Panc1 (cell line): ENCODE measurements at regions not wholly inside any gene's neighbourhood (a gene's known extent, or its start where the extent isn't known, plus 50 kb on each side); places are given as distances from the start of the nearest gene placed in this dataset.

Experiments
- ATAC-seq: fragments of 200-7000 bp; cut with Tn5 transposase; 2 replicates; pipeline ENCODE4 v1.9.1; 2020; ENCODE audit warnings: mild to moderate bottlenecking, moderate library complexity
- BruUV-seq: library from RNA; stranded (reverse); fragments of 400-500 nt; replicated peaks from 2 replicates; lab custom pipeline; 2021; lab: Mats Ljungman, UMichigan
- CTCF ChIA-PET: fragments of 300-600 bp; sonication (Branson Sonifier 250); formaldehyde crosslinking; loops from one replicate; lab custom pipeline; 2022; ENCODE audit warnings: antibody characterized with exemption; lab: Charles Lee
- POLR2A ChIA-PET: fragments of 300-600 bp; sonication (Branson Sonifier 250); formaldehyde crosslinking; loops from one replicate; lab custom pipeline; 2022; ENCODE audit warnings: antibody characterized with exemption; lab: Charles Lee
- DNase-seq: peaks from one replicate; pipeline ENCODE4 v3.0.0-alpha.2; 2010; ENCODE audit warnings: low read depth, low spot score
- H3K27ac ChIP-seq: 2 replicates; pipeline ENCODE4 v1.5.1; 2011; ENCODE audit warnings: mild to moderate bottlenecking, low read length, inconsistent platforms
- H3K27me3 ChIP-seq: fragments of 200-500 bp; sonication (Bioruptor generic); 2 replicates; pipeline ENCODE4 v1.6.0; 2014; ENCODE audit warnings: low read length, inconsistent platforms; ENCODE audit not compliant: control insufficient read depth, insufficient read depth
- H3K36me3 ChIP-seq: fragments of 200-500 bp; sonication (Bioruptor generic); 2 replicates; pipeline ENCODE4 v1.5.1; 2014; ENCODE audit warnings: inconsistent platforms, mild to moderate bottlenecking, low read length, moderate library complexity; ENCODE audit not compliant: control insufficient read depth, insufficient read depth
- H3K4me1 ChIP-seq: 2 replicates; pipeline ENCODE4 v1.5.1; 2011; ENCODE audit warnings: inconsistent platforms, mild to moderate bottlenecking, low read length, moderate library complexity; ENCODE audit not compliant: control insufficient read depth, insufficient read depth
- H3K4me3 ChIP-seq, 2 experiments: 2 replicates each; pipeline ENCODE4 v1.5.1; 2011 to 2012; ENCODE audit warnings: low read depth in 2 of 2, low read length in 2 of 2, mild to moderate bottlenecking in 2 of 2, inconsistent platforms in 1 of 2, moderate library complexity in 1 of 2
- H3K9me3 ChIP-seq: fragments of 200-500 bp; sonication (Bioruptor generic); 2 replicates; pipeline ENCODE4 v1.5.1; 2014; ENCODE audit warnings: low read depth, mild to moderate bottlenecking, inconsistent platforms, low read length, moderate library complexity; ENCODE audit not compliant: control insufficient read depth, insufficient read depth
- POLR2AphosphoS5 ChIP-seq: IDR thresholded peaks from 2 replicates; pipeline ENCODE4 v1.6.1; 2012; ENCODE audit warnings: mild to moderate bottlenecking, low read depth, low read length, moderate library complexity
- SIN3A ChIP-seq: IDR thresholded peaks from 2 replicates; pipeline ENCODE4 v1.6.1; 2012; ENCODE audit warnings: low read depth, mild to moderate bottlenecking, low read length, moderate library complexity, borderline replicate concordance; ENCODE audit not compliant: insufficient read depth
- TCF7L2 ChIP-seq: IDR thresholded peaks from 2 replicates; pipeline ENCODE4 v1.6.1; 2011; ENCODE audit warnings: mild to moderate bottlenecking, low read depth, low read length, inconsistent platforms
- in situ Hi-C: cut with HindIII; loops from 2 replicates; pipeline ENCODE4 v1.10.0; 2016; ENCODE audit warnings: low sequenced_read_pairs, low pct_unique_long_range_greater_than_20kb
- intact Hi-C: fragments of 100-400 bp; cut with micrococcal nuclease; formaldehyde crosslinking; loops from one replicate; pipeline ENCODE4 v1.10.0; 2022; ENCODE audit not compliant: unreplicated experiment
- TF ChIP-seq, protein P1 (sequence below): fragments of 450-650 bp; IDR thresholded peaks from 2 replicates; pipeline ENCODE4 v1.5.1; 2017; ENCODE audit warnings: mild to moderate bottlenecking
- TF ChIP-seq, protein P2 (sequence below), 2 experiments: IDR thresholded peaks; 2 replicates each; pipeline ENCODE4 v1.6.1; 2011 to 2012; ENCODE audit warnings: low read depth in 2 of 2, control low read depth in 1 of 2, low read length in 1 of 2, mild to moderate bottlenecking in 1 of 2, moderate library complexity in 1 of 2; ENCODE audit not compliant: insufficient read depth in 1 of 2

DNA sequence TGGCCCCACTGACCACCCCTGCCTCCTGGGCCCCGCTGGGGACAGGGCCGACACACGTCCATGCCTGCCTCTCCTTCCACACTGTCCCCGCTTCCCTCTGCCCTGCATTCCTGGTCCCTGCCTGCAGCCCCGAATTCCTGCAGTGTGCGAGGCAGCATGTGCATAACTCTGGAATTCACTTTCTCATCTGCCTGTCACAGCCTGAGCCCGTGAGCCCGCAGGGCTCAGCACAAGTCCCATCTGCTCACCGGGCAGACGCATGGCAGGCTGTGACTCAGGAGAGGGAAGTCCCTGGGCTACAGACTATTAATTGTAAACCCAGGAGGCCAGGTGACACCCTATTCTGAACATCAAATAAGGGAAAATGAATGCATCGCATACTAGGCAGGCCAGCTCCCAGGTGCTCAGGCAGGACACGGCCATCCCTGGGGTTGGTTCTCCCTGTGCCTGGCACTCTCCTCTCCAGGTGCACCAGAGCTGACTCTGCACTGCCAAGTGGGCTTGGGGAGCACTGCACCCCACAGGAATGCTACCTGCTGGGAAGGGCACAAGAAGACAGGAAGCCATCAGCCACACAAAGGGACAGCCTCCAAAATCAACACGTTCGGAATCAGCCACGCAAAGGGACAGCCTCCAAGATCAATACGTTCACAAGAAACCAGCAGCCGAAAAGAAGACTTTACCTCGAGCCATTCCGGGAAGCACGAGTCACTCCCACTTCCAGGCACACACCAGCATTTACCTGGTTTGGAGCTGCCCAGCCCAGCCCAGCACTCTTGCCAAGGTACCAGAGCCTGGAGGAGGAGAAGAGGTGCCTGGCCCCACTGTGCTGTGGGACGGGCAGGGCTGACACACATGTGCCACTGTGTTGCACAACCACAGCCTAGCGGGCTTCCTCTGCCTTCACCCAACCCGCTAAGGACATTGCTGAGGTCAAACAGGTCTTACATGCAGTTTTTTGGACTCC lies 65.9 kb downstream of the DLL1 start:
- H3K27ac ChIP-seq, result no peak overlapping the region
- no TSS peak for BruUV-seq
- no peaks in the 10 kb centered on the region; the same call in 1 of the 2 replicates for H3K4me1 ChIP-seq
- intact Hi-C loops, result no loop called here
- TF ChIP-seq, protein P1, sequence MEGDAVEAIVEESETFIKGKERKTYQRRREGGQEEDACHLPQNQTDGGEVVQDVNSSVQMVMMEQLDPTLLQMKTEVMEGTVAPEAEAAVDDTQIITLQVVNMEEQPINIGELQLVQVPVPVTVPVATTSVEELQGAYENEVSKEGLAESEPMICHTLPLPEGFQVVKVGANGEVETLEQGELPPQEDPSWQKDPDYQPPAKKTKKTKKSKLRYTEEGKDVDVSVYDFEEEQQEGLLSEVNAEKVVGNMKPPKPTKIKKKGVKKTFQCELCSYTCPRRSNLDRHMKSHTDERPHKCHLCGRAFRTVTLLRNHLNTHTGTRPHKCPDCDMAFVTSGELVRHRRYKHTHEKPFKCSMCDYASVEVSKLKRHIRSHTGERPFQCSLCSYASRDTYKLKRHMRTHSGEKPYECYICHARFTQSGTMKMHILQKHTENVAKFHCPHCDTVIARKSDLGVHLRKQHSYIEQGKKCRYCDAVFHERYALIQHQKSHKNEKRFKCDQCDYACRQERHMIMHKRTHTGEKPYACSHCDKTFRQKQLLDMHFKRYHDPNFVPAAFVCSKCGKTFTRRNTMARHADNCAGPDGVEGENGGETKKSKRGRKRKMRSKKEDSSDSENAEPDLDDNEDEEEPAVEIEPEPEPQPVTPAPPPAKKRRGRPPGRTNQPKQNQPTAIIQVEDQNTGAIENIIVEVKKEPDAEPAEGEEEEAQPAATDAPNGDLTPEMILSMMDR, result no peak
- no peak for TF ChIP-seq SIN3A
- no peak for TF ChIP-seq POLR2AphosphoS5
- TF ChIP-seq TCF7L2, result no peak
- TF ChIP-seq, protein P2, sequence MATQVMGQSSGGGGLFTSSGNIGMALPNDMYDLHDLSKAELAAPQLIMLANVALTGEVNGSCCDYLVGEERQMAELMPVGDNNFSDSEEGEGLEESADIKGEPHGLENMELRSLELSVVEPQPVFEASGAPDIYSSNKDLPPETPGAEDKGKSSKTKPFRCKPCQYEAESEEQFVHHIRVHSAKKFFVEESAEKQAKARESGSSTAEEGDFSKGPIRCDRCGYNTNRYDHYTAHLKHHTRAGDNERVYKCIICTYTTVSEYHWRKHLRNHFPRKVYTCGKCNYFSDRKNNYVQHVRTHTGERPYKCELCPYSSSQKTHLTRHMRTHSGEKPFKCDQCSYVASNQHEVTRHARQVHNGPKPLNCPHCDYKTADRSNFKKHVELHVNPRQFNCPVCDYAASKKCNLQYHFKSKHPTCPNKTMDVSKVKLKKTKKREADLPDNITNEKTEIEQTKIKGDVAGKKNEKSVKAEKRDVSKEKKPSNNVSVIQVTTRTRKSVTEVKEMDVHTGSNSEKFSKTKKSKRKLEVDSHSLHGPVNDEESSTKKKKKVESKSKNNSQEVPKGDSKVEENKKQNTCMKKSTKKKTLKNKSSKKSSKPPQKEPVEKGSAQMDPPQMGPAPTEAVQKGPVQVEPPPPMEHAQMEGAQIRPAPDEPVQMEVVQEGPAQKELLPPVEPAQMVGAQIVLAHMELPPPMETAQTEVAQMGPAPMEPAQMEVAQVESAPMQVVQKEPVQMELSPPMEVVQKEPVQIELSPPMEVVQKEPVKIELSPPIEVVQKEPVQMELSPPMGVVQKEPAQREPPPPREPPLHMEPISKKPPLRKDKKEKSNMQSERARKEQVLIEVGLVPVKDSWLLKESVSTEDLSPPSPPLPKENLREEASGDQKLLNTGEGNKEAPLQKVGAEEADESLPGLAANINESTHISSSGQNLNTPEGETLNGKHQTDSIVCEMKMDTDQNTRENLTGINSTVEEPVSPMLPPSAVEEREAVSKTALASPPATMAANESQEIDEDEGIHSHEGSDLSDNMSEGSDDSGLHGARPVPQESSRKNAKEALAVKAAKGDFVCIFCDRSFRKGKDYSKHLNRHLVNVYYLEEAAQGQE (IDR thresholded peaks at IDR 0.05; ENCODE audit: insufficient read depth in 1 of 2, low read depth in 2 of 2, low read length in 1 of 2), result no peak
- in situ Hi-C loops, result no loop called here
- CTCF ChIA-PET, result no interaction called here
- H3K27me3 ChIP-seq, result no peaks in the 10 kb centered on the region
- no peak overlapping the region for H3K4me3 ChIP-seq
- POLR2A ChIA-PET, result no interaction called here
- ATAC-seq (peak; percentile 79), DNase-seq (no peak)
- no peaks in the 10 kb centered on the region for H3K36me3 ChIP-seq
- H3K9me3 ChIP-seq, result no peaks in the 10 kb centered on the region

DNA sequence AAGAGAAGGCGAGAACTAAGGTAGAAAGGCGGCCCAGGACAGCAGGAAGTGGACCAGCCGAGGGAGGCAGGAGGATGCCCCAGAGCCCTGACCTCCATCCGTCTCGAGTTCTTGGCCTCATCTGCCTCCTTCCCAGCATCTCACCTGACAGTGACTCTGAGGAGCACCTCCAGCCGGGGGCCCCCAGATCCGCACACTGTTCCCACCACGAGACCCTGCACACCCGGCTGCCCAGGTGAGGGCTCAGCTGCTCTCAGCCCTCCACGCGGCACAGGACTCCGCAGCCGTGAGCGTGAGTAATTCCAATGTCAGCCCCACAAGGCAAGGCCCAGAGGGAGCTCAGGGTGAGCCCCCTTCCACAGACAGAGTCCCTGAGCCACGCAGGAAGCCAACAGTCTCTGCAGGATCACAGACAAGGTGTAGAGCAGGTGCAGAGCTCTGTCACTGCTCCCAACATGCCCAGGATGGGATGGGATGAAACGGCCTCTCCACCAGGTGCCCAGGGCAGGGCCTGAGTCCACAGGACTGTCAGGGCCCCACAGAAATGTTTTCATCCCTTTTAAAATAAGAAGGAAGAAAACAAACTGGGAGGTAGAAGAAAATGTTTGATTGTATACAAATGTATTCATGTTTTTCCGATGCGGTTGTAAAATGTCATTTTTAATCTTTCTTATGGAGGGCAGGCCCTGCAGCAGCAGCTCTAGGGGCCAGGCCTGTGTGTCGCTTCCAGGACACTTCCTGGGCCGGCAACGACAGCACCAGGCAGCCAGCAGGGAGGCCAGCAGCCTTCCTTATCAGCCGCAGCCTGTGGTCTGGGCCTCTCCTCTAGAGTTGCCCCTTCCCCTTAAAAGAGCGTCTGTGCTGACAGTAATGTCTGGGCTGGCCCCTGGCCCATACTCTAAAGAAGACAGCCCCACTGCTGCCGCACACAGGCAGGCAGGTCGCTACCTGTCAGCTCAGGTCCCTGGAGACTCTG lies 66.9 kb downstream of the DLL1 start:
- no peaks in the 10 kb centered on the region for H3K9me3 ChIP-seq
- in situ Hi-C loops, result no loop called here
- DNase-seq (no peak), ATAC-seq (peak; percentile 8; the same call in 1 of the 2 replicates)
- no peak overlapping the region for H3K4me3 ChIP-seq
- POLR2A ChIA-PET, result no interaction called here
- intact Hi-C loops, result no loop called here
- H3K27ac ChIP-seq, result no peak overlapping the region
- no TSS peak for BruUV-seq
- TF ChIP-seq POLR2AphosphoS5 (no peak), TCF7L2 (no peak)
- H3K27me3 ChIP-seq, result no peaks in the 10 kb centered on the region
- H3K36me3 ChIP-seq, result no peaks in the 10 kb centered on the region
- CTCF ChIA-PET, result no interaction called here
- H3K4me1 ChIP-seq, result no peaks in the 10 kb centered on the region; the same call in 1 of the 2 replicates
